Ishikawa (cell line): ENCODE measurements at regions not wholly inside any gene's neighbourhood (a gene's known extent, or its start where the extent isn't known, plus 50 kb on each side); places are given as distances from the start of the nearest gene placed in this dataset.

Source experiments
- CEBPB ChIP-seq: IDR thresholded peaks from 2 replicates; pipeline ENCODE4 v1.6.1; 2012
- CREB1 ChIP-seq: IDR thresholded peaks from 2 replicates; pipeline ENCODE4 v1.6.1; 2012; ENCODE audit warnings: low read depth
- EGR1 ChIP-seq: IDR thresholded peaks from 2 replicates; pipeline ENCODE4 v1.6.1; 2012
- EP300 ChIP-seq: IDR thresholded peaks from 2 replicates; pipeline ENCODE4 v1.6.1; 2012; ENCODE audit warnings: borderline replicate concordance
- FOXM1 ChIP-seq: IDR thresholded peaks from 2 replicates; pipeline ENCODE4 v1.6.1; 2012; ENCODE audit warnings: low read depth, borderline replicate concordance
- NFIC ChIP-seq: IDR thresholded peaks from 2 replicates; pipeline ENCODE4 v1.6.1; 2012
- RAD21 ChIP-seq: IDR thresholded peaks from 2 replicates; pipeline ENCODE4 v1.6.1; 2012; ENCODE audit warnings: low read depth
- TAF1 ChIP-seq: IDR thresholded peaks from 2 replicates; pipeline ENCODE4 v1.6.1; 2012; ENCODE audit warnings: low read depth, mild to moderate bottlenecking
- TCF12 ChIP-seq: IDR thresholded peaks from 2 replicates; pipeline ENCODE4 v1.6.1; 2012; ENCODE audit warnings: low read depth
- TEAD4 ChIP-seq: IDR thresholded peaks from 2 replicates; pipeline ENCODE4 v1.6.1; 2012
- YY1 ChIP-seq: IDR thresholded peaks from 2 replicates; pipeline ENCODE4 v1.6.1; 2012; ENCODE audit warnings: low read depth
- ZBTB7A ChIP-seq: IDR thresholded peaks from 2 replicates; pipeline ENCODE4 v1.6.1; 2012; ENCODE audit warnings: low read depth
- TF ChIP-seq, protein P1 (sequence below): IDR thresholded peaks from 2 replicates; pipeline ENCODE4 v1.6.1; 2012
- TF ChIP-seq, protein P2 (sequence below): IDR thresholded peaks from 2 replicates; pipeline ENCODE4 v1.6.1; 2012
- TF ChIP-seq, protein P3 (sequence below): IDR thresholded peaks from 2 replicates; pipeline ENCODE4 v1.6.1; 2012; ENCODE audit warnings: low read depth, mild to moderate bottlenecking

DNA sequence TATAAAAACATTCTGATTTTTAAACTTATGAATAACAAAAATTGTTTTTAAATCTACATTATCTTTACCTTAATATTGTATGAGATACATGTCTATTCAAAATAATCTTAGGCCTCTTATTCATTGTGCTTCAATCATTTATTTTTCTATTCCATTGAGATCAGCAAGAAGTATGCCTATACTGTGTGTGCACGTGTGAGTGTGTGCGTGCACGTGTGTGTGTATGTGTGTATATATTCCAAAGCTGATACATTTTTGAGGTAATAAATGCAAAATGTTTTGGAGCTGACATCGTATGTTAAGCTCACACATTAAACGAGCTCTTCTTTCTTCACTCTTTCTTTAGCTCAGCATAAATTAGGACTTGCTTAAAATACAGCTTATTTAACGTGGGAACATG, 1701.2 kb upstream of the PCDH10 start:
- no peak for TF ChIP-seq FOXM1
- no peak for TF ChIP-seq YY1
- no peak for TF ChIP-seq EP300
- TF ChIP-seq TAF1, result no peak
- TF ChIP-seq TEAD4, result no peak
- no peak for TF ChIP-seq NFIC
- TF ChIP-seq, protein P1, sequence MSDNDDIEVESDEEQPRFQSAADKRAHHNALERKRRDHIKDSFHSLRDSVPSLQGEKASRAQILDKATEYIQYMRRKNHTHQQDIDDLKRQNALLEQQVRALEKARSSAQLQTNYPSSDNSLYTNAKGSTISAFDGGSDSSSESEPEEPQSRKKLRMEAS, result no peak
- no peak for TF ChIP-seq CEBPB
- no peak for TF ChIP-seq RAD21
- TF ChIP-seq, protein P2, sequence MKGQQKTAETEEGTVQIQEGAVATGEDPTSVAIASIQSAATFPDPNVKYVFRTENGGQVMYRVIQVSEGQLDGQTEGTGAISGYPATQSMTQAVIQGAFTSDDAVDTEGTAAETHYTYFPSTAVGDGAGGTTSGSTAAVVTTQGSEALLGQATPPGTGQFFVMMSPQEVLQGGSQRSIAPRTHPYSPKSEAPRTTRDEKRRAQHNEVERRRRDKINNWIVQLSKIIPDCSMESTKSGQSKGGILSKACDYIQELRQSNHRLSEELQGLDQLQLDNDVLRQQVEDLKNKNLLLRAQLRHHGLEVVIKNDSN, result no peak
- TF ChIP-seq, protein P3, sequence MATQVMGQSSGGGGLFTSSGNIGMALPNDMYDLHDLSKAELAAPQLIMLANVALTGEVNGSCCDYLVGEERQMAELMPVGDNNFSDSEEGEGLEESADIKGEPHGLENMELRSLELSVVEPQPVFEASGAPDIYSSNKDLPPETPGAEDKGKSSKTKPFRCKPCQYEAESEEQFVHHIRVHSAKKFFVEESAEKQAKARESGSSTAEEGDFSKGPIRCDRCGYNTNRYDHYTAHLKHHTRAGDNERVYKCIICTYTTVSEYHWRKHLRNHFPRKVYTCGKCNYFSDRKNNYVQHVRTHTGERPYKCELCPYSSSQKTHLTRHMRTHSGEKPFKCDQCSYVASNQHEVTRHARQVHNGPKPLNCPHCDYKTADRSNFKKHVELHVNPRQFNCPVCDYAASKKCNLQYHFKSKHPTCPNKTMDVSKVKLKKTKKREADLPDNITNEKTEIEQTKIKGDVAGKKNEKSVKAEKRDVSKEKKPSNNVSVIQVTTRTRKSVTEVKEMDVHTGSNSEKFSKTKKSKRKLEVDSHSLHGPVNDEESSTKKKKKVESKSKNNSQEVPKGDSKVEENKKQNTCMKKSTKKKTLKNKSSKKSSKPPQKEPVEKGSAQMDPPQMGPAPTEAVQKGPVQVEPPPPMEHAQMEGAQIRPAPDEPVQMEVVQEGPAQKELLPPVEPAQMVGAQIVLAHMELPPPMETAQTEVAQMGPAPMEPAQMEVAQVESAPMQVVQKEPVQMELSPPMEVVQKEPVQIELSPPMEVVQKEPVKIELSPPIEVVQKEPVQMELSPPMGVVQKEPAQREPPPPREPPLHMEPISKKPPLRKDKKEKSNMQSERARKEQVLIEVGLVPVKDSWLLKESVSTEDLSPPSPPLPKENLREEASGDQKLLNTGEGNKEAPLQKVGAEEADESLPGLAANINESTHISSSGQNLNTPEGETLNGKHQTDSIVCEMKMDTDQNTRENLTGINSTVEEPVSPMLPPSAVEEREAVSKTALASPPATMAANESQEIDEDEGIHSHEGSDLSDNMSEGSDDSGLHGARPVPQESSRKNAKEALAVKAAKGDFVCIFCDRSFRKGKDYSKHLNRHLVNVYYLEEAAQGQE, result no peak
- TF ChIP-seq CREB1, result no peak
- TF ChIP-seq TCF12, result no peak
- no peak for TF ChIP-seq EGR1
- TF ChIP-seq ZBTB7A, result no peak

DNA sequence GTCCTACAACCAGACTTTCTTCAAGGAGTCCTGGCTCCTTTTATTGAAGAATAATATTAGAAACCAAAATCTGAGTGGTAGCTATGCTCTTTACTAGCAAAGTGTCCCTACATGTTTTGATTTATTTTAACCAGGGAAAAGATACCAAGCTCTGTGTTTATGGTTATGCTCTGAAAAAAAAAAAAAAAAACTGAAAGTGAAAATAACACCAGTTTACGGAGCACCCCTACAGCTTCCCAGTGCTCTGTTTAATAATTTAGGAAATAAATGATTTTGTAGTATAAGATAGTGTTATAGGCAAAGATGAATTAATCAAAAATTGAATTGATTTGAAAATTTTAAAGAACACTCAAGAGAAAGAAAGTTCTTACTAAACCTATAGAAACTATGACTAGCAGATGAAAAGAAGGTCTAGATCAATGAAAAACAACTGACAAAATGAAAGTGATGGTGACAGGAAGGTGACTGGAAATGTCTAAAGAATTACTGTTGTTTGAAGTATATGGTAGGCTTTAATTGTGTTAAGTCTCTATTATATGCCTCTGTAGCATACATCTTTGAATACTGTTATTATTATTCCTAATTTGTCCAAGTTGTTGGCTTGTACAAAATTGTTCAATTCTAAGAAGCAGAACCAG, 1698.4 kb upstream of the PCDH10 start:
- TF ChIP-seq, protein P1, result no peak
- TF ChIP-seq, protein P2, result no peak
- no peak for TF ChIP-seq TAF1
- TF ChIP-seq CEBPB, result no peak
- no peak for TF ChIP-seq TCF12
- no peak for TF ChIP-seq EGR1
- no peak for TF ChIP-seq ZBTB7A
- no peak for TF ChIP-seq TEAD4
- TF ChIP-seq RAD21, result no peak
- TF ChIP-seq, protein P3, result no peak
- no peak for TF ChIP-seq FOXM1
- no peak for TF ChIP-seq CREB1
- TF ChIP-seq EP300, result no peak
- TF ChIP-seq NFIC, result no peak

GRCh38 chr4:131459430-131460101, 1689.5 kb upstream of the PCDH10 start:
- TF ChIP-seq, protein P1, result no peak
- TF ChIP-seq FOXM1, result no peak
- no peak for TF ChIP-seq ZBTB7A
- TF ChIP-seq TAF1, result no peak
- TF ChIP-seq YY1, result no peak
- TF ChIP-seq, protein P2, result no peak
- TF ChIP-seq TCF12, result no peak
- TF ChIP-seq EP300, result no peak
- no peak for TF ChIP-seq CREB1
- no peak for TF ChIP-seq NFIC
- no peak for TF ChIP-seq EGR1
- no peak for TF ChIP-seq TEAD4
- TF ChIP-seq, protein P3, result no peak
- TF ChIP-seq RAD21, result no peak
- TF ChIP-seq CEBPB, result no peak
